ENCODE measurements at regions not wholly inside any gene's neighbourhood (a gene's known extent, or its start where the extent isn't known, plus 50 kb on each side); places are given as distances from the start of the nearest gene placed in this dataset.

DNA sequence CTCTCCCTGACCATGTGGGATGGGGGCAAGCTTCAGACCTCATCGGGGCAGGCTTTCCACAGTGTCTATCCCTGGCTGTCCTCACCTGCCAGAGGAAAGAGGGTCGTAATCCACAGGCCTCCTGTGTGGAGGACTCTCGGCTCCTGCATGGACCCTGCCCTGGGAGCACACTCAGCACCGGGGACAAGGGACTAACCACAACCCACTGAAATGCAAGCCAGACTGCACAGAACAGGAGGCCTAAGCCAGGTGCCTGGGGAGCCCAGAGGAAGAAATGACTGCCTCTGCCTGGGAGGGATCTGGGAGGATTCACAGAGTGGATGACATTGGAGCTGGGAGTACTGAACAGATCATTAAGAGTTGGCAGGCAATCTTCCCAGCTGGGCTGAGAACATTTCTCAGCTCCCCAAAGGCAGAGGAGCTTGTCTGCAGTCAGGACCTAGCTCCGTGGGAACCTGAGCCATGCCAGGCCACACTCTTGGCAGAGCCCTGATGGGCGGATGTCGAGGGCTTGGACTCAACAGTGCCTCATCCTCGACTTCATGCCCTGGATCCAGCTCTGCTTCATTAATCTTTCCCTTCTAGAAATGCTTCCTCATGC lies 213.4 kb downstream of the USP6NL start (continued):
- TF ChIP-seq, protein P1, sequence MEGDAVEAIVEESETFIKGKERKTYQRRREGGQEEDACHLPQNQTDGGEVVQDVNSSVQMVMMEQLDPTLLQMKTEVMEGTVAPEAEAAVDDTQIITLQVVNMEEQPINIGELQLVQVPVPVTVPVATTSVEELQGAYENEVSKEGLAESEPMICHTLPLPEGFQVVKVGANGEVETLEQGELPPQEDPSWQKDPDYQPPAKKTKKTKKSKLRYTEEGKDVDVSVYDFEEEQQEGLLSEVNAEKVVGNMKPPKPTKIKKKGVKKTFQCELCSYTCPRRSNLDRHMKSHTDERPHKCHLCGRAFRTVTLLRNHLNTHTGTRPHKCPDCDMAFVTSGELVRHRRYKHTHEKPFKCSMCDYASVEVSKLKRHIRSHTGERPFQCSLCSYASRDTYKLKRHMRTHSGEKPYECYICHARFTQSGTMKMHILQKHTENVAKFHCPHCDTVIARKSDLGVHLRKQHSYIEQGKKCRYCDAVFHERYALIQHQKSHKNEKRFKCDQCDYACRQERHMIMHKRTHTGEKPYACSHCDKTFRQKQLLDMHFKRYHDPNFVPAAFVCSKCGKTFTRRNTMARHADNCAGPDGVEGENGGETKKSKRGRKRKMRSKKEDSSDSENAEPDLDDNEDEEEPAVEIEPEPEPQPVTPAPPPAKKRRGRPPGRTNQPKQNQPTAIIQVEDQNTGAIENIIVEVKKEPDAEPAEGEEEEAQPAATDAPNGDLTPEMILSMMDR (IDR thresholded peaks at IDR 0.05): no peak
- TF ChIP-seq NRF1 (IDR thresholded peaks at IDR 0.05; ENCODE audit: low read depth, low read length): no peak
- TF ChIP-seq, protein P2, sequence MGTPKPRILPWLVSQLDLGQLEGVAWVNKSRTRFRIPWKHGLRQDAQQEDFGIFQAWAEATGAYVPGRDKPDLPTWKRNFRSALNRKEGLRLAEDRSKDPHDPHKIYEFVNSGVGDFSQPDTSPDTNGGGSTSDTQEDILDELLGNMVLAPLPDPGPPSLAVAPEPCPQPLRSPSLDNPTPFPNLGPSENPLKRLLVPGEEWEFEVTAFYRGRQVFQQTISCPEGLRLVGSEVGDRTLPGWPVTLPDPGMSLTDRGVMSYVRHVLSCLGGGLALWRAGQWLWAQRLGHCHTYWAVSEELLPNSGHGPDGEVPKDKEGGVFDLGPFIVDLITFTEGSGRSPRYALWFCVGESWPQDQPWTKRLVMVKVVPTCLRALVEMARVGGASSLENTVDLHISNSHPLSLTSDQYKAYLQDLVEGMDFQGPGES (IDR thresholded peaks at IDR 0.05; ENCODE audit: low read depth, low read length): no peak
- TF ChIP-seq, protein P3, sequence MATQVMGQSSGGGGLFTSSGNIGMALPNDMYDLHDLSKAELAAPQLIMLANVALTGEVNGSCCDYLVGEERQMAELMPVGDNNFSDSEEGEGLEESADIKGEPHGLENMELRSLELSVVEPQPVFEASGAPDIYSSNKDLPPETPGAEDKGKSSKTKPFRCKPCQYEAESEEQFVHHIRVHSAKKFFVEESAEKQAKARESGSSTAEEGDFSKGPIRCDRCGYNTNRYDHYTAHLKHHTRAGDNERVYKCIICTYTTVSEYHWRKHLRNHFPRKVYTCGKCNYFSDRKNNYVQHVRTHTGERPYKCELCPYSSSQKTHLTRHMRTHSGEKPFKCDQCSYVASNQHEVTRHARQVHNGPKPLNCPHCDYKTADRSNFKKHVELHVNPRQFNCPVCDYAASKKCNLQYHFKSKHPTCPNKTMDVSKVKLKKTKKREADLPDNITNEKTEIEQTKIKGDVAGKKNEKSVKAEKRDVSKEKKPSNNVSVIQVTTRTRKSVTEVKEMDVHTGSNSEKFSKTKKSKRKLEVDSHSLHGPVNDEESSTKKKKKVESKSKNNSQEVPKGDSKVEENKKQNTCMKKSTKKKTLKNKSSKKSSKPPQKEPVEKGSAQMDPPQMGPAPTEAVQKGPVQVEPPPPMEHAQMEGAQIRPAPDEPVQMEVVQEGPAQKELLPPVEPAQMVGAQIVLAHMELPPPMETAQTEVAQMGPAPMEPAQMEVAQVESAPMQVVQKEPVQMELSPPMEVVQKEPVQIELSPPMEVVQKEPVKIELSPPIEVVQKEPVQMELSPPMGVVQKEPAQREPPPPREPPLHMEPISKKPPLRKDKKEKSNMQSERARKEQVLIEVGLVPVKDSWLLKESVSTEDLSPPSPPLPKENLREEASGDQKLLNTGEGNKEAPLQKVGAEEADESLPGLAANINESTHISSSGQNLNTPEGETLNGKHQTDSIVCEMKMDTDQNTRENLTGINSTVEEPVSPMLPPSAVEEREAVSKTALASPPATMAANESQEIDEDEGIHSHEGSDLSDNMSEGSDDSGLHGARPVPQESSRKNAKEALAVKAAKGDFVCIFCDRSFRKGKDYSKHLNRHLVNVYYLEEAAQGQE (IDR thresholded peaks at IDR 0.05; ENCODE audit: low read depth, low read length): no peak
- TF ChIP-seq, protein P4, sequence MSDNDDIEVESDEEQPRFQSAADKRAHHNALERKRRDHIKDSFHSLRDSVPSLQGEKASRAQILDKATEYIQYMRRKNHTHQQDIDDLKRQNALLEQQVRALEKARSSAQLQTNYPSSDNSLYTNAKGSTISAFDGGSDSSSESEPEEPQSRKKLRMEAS (IDR thresholded peaks at IDR 0.05; ENCODE audit: low read depth): no peak
- TF ChIP-seq MXI1 (IDR thresholded peaks at IDR 0.05; ENCODE audit: low read depth, low read length): no peak
- no peak for TF ChIP-seq RAD21 (IDR thresholded peaks at IDR 0.05; ENCODE audit: low read length)

DNA sequence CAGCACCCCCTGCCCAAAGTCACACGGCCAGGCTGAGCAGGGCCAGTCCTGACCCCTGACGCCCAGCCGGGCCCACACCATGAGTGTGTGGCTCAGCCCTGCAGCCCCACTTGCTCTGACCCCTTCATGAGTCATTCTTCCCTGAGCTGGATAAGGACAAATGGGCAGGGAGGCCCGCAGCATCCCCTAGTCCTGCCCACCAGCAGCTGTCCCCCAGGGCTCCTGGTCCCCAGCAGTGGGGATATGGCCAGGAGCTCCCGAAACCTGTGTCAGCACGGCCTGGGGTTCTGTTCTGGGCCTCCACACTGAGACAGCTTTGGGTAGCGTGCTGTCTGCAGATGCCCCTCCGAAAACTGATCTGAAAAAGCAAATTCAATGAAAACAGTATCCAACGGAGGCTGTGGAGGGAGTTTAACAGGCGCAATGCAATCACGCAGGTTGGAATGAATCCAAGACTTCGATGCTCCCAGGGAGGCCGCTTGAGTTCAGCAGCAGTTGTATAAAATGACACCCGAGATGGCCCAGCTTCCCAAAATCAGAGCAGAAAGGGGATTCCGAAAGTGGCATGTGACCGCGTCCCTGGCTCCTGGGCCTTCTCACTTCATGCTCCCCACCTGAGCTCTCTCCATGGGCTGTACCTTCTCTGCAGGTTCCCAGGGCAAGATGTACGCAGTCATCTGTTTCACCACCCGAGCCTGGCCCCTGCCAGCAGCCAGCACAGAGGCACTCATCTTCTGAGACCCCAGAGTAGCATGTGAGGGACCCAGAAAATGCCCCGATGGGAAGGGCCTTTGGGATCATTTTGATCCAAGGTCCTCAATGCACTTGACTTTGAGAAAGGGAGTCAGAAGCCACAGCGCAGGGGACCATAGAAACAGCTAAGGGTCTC lies 214.1 kb downstream of the USP6NL start:
- H3K9me2 ChIP-seq: no peaks in the 10 kb centered on the region
- DNase-seq: no peak
- no peak overlapping the region for H3K9ac ChIP-seq
- 42% methylated on average over 20 of the region's 21 CpGs for WGBS (ENCODE audit: low lambda C conversion rate)
- ChIA-PET POLR2A (no interaction called here), CTCF (interaction anchor here (0.9 kb wide), 1 partner anchor 27 kb away, joined by 3 read pairs; no protein-coding TSS in a partner anchor)
- no peak overlapping the region for H3K4me3 ChIP-seq (ENCODE audit: low read depth in 2 of 2, low read length in 1 of 2)
- no peaks in the 10 kb centered on the region for H3K36me3 ChIP-seq (replicated peaks in 1 of 2; ENCODE audit: control insufficient read depth in 1 of 2, insufficient read depth in 2 of 2, low read length in 1 of 2)
- H4K20me1 ChIP-seq (ENCODE audit: insufficient read depth): no peaks in the 10 kb centered on the region
- no peaks in the 10 kb centered on the region for H3F3A ChIP-seq (replicated peaks; ENCODE audit: insufficient read depth)
- no peak overlapping the region for H3K27ac ChIP-seq (ENCODE audit: low read depth in 2 of 2, low read length in 1 of 2)
- H2AFZ ChIP-seq (ENCODE audit: low read depth): no peak overlapping the region
- no peaks in the 10 kb centered on the region for H3K4me1 ChIP-seq (ENCODE audit: control insufficient read depth in 1 of 2, insufficient read depth in 2 of 2, low read depth in 1 of 2, low read length in 1 of 2)
- H3K27me3 ChIP-seq (ENCODE audit: insufficient read depth): no peaks in the 10 kb centered on the region
- H3K4me2 ChIP-seq: no peak overlapping the region
- H3K9me3 ChIP-seq: no peaks in the 10 kb centered on the region
- no peaks in the 10 kb centered on the region for H3K79me2 ChIP-seq (ENCODE audit: insufficient read depth)
- TF ChIP-seq RAD21 (IDR thresholded peaks at IDR 0.05; ENCODE audit: low read length): no peak
- TF ChIP-seq TCF12 (IDR thresholded peaks at IDR 0.05): no peak
- no peak for TF ChIP-seq FOXM1 (IDR thresholded peaks at IDR 0.05; ENCODE audit: low read depth)
- TF ChIP-seq RCOR1 (IDR thresholded peaks at IDR 0.05; ENCODE audit: low read length): no peak
- TF ChIP-seq GABPA (IDR thresholded peaks at IDR 0.05; ENCODE audit: low read depth): no peak
- TF ChIP-seq, protein P5, sequence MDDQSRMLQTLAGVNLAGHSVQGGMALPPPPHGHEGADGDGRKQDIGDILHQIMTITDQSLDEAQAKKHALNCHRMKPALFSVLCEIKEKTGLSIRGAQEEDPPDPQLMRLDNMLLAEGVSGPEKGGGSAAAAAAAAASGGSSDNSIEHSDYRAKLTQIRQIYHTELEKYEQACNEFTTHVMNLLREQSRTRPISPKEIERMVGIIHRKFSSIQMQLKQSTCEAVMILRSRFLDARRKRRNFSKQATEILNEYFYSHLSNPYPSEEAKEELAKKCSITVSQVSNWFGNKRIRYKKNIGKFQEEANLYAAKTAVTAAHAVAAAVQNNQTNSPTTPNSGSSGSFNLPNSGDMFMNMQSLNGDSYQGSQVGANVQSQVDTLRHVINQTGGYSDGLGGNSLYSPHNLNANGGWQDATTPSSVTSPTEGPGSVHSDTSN (IDR thresholded peaks at IDR 0.05): no peak

Data from SK-N-SH (cell line).